COR-L47 (cell line): ENCODE measurements at regions not wholly inside any gene's neighbourhood (a gene's known extent, or its start where the extent isn't known, plus 50 kb on each side); places are given as distances from the start of the nearest gene placed in this dataset.

Source experiments
- DNase-seq: peaks from one replicate; lab custom pipeline; 2025; lab: John Stamatoyannopoulos, UW

- DNase-seq: no peak
Measured at GRCh38 chr13:47433461-47434005, 536.7 kb upstream of the HTR2A start.

DNA sequence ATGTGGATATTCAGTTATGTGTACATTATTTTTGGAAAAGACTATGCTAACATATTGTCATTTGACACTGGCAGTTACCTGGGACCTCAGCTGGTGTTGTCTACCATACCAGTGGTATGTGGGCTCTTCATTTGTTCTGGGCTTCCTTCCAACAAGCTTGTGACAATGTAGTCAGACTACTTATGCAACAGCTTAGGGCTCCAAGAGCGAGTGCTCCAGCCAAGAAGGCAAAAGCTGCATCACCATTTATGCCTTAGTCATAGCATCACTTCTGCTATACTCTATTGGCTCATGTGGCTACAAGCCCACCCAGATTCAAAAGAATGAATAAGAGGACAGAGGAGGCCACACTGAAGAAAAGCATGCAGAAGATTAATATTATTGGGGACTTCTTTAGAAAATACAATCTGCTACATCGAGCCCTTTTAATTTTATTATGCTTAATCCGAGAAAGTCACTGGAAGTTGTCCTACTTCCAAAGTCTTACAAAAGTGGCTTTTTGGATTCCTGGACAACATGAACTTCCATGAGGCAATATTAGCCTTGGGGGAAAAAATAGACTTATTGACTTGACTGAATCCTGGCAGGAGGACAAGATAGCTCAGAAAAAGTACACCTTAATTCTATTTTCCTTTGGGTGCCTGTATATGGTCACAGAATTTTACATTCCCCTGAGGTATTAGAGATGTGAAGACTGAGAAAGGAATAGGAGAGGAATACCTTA is 529.4 kb upstream of the HTR2A start:
- DNase-seq: no peak

DNA sequence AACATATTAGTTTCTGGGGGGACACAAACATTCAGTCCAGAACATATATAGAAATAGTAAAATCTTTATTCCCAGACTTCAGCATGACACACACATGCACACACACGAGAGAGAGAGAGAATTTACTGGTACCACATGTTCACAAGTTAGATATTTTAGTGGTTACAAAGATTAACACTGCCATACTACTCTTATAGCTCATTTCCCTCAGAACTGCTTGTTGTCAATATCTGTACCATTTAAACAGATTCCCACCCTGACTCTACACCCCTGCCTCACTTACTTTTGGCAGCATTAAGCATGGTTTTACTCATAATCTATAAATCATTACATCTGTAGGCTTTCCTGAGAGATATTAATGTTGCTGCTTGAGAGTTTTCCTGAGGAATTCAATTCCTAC is 524.7 kb upstream of the HTR2A start:
- no peak for DNase-seq

- DNase-seq: no peak
Measured at GRCh38 chr13:47420568-47420967, 523.7 kb upstream of the HTR2A start.

- DNase-seq: no peak
Measured at GRCh38 chr13:47420020-47420419, 523.2 kb upstream of the HTR2A start.

GRCh38 chr13:47418206-47418920 is 521.5 kb upstream of the HTR2A start:
- no peak for DNase-seq

DNA sequence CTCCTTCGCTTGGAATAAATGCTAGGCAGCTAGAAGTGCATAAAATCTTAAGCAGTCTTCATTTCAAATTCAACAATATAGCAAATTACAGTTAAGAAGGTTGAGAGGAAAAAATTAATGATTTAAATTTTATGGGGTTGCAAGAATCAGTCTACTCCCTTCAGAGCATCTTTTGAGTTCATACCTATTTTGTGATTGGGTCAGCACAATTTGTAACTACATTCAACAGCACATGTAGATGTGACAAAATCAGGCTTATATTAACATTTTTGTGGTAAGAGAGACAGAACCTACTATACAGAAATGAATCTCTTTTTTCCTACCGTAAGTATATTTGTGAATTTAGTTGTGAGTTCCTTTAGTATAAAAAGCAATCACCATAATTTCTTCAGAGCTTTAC is 520.6 kb upstream of the HTR2A start:
- DNase-seq: no peak

DNA sequence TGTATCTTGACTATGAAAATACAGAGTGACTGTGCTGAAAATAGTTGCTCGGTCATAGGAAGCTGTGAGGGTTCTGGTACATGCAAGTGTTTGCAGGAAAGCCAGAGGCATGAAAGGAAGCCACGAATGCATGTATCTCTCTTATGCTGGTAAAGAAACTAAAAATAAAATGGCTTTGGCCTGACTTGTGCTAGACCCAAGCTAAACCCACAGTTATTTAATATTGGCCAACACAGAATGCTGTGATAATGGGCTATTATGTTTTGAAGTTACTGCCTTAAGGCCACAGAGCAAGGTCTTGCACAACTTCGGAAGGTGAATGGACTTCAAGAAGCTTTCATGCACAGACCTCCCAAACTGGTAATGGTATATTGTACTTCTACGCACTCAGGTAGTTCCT is 518.2 kb upstream of the HTR2A start:
- DNase-seq: no peak

DNA sequence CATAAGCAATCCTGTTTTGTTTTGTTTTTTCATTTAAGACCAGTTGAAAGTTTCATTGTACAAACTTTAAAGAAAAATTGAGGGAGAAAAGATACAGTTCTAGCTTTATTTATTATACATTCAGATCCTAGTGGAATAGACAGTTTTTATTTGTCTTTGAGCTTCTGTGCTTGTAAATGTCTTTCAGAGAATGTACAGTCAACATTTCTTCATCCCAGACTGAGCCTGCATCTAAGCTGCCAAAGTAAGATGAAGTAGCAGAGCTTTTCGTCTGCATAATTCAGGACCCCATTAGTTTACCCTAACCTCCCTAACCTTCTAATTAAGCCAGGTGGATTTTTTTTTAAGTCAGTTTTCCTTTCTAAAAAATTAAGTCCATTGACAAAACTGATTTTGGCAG is 516.7 kb upstream of the HTR2A start:
- no peak for DNase-seq

DNA sequence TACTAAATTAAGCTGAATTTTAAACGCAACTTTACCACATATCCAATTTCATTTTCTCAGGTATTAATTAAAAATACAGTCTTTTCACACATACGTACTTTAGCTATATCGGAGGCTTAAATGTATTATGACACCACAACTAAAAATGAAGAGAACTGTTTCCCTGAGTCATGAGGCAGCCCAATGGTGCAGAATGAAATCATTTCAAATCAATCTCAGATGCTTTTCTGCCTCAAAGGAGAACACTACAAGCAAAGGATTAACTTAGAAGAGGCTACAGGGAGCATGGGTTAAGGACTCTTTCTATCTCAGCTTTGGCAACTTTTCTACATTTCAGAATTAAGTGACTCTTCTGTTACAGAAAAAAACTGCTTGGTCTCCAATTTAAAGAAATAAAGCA is 516.3 kb upstream of the HTR2A start:
- DNase-seq: no peak

GRCh38 chr13:47409778-47410177 is 512.9 kb upstream of the HTR2A start:
- no peak for DNase-seq

- no peak for DNase-seq
Measured at GRCh38 chr13:47408546-47409319, 511.9 kb upstream of the HTR2A start.

- no peak for DNase-seq
Measured at GRCh38 chr13:47407808-47408207, 511.0 kb upstream of the HTR2A start.

DNA sequence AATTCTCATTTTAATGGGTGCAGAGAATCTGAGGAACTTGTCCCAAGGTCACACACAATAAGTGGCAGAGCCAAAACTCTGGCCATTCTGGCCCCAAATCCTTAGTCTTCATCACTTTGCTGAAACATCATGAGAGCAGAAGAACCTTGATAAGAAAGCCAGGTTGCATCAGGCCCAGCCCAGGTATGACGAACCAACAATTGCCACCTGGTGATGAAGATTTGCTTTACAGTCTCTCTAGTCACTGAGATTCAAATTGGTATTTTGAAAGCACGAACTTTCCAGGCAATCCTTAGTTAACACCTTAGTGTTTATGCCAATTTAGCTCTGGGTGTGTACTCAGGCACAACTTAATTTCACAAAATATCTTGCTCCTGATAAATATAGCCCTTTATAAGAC is 502.7 kb upstream of the HTR2A start:
- no peak for DNase-seq

DNA sequence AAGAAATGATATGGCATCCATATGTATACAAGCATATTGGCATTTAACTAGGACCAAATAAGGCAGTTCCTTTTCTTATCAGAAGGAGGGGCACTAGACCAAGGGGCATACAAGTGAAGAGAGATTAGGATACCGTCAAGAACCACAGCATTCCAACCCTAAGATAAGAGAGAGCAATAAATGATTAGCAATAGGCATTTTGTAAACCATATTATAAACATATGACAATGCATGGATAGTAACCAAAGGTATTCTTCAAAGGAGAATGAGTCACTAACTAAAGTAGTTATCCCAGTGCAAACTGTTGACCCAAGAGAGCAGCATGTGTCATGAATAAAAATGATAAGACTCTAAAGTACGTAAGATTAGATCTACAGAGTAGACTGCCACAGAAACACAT is 500.9 kb upstream of the HTR2A start:
- no peak for DNase-seq

GRCh38 chr13:47396915-47397314 is 500.1 kb upstream of the HTR2A start:
- no peak for DNase-seq

- no peak for DNase-seq
Measured at GRCh38 chr13:47374741-47375140, 477.9 kb upstream of the HTR2A start.

DNA sequence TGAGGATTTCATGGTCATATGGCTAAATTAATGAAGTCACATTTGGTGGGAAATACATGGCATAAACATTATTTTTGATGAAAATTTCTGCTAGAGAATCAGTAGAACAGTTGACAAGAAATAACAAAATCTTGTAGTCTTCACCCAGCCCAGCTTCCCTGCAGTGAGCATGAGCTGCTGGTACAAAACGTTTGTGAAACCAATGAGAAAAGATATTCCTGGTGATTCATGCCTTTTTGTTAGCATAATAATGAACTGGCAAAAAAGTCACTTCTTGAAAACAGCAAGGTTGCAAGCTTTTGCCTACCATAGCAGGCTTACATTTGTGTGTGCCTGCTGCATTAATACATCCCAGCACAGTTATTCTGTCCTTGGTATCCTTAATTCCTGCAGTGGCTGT is 475.9 kb upstream of the HTR2A start:
- DNase-seq: no peak

DNA sequence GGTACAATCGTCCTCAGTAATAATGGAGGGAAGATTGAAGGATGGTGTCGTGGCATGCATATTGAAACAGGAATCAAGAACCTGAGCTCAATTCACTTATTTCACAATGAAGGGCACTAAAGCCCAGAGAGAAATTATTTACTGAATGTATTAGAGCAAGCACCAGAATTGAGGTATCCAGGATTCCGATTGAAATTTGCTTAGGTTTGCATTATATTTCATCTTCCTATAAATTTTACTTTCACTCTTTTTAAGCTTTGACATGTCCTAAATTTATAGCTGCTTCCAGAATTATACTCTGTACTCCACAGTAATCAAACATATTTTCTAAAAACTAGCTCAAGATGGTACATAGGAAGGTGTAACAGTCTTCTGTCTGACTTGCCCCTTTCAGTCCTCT is 454.9 kb upstream of the HTR2A start:
- DNase-seq: no peak

DNA sequence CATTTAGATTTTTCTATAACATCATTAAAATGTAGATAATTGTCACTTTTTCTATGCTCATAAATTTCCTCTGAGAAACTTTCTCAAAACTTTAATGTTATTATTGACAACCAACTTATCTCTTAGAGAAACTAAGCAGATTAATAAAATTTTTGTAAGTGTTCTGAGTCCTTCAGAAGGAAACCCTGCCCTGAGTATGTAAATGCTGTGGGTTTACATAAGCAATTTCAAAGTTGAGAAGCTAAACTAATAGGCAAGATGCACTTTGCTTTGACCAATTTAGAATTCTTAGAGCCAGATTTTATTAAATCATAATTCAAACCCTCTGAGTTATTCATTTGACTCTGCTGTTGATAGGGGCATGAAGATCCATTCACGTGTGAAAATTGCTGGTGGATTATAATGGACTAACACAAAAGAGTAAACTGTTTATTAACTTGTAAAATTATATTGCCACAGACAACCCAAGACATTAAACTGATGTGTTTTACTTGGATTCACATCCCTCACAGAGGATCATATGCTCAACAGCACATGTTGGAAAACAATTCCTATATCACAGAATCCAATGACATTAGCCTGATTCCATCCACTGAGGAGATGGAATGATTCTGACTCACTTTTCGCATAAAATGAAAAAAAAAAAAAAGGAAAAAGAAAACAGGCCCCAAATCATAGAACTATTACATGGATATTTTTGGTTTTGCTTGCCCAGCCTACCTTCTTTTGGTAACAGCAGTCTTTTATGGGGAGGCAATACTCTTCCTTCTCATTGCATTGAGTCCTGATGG is 453.7 kb upstream of the HTR2A start:
- DNase-seq: no peak

- no peak for DNase-seq
Measured at GRCh38 chr13:47349211-47349610, 452.4 kb upstream of the HTR2A start.
